Ascending aorta (tissue), 2 donors: ENCODE measurements at regions not wholly inside any gene's neighbourhood (a gene's known extent, or its start where the extent isn't known, plus 50 kb on each side); places are given as distances from the start of the nearest gene placed in this dataset.

Experiments
- DNase-seq, 2 donors: peaks; one replicate each; pipeline ENCODE4 v3.0.0-alpha.2; 2019; ENCODE audit warnings: low spot score in 2 of 2
- H3K27ac ChIP-seq, 2 donors: fragments of 200-600 bp; sonication (generic); one replicate each; pipeline ENCODE4 v1.5.1; 2016 to 2017; ENCODE audit warnings: mild to moderate bottlenecking in 1 of 2
- H3K27me3 ChIP-seq: fragments of 200-600 bp; sonication (generic); one replicate; pipeline ENCODE4 v1.5.1; 2017
- H3K36me3 ChIP-seq, 2 donors: fragments of 200-600 bp; sonication (generic); one replicate each; pipeline ENCODE4 v1.5.1; 2016
- H3K4me1 ChIP-seq, 2 donors: fragments of 200-600 bp; sonication (generic); one replicate each; pipeline ENCODE4 v1.5.1; 2016 to 2017; ENCODE audit warnings: mild to moderate bottlenecking in 1 of 2
- H3K4me3 ChIP-seq, 2 donors: fragments of 200-600 bp; sonication (generic); one replicate each; pipeline ENCODE4 v1.5.1; 2016 to 2017; ENCODE audit warnings: mild to moderate bottlenecking in 1 of 2
- H3K9me3 ChIP-seq, 2 donors: fragments of 200-600 bp; sonication (generic); one replicate each; pipeline ENCODE4 v1.5.1; 2016
- intact Hi-C: fragments of 100-400 bp; cut with DNase I; formaldehyde crosslinking; loops from one replicate; pipeline ENCODE4 v1.15.1; 2023
- TF ChIP-seq, protein P1 (sequence below), 3 experiments: fragments of 200-600 bp in 2 of 3; fragments of 450-650 bp in 1 of 3; sonication (generic) in 2 of 3; IDR thresholded peaks; one replicate each; pipeline ENCODE4 v1.5.1; 2016 to 2019; ENCODE audit warnings: antibody characterized with exemption in 3 of 3, mild to moderate bottlenecking in 1 of 3, moderate library complexity in 1 of 3

DNA sequence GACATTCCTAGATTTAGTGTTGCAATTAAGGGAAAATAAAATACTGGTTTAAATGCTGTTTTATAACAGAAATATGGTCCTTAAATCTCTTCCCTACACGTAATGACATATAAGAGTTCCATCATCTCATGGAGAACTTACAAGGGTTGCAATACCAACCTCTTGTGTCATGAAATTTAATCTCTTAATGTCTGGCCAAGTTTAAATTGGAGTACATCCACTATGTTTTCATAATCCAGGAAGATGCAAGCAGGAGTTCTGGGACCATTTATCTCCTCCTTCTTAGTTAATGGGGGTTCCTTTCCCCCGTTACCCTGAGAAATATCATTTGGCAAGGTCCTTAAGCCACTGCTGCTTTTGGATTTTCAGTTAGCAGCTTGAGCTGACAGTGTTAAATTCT lies 126.0 kb upstream of the ACVR2A start:
- intact Hi-C loops = no loop called here
- Histone ChIP-seq H3K36me3 (no peaks in the 10 kb centered on the region), H3K27ac (no peak overlapping the region), H3K4me1 (no peaks in the 10 kb centered on the region), H3K9me3 (no peaks in the 10 kb centered on the region), H3K4me3 (no peak overlapping the region), H3K27me3 (no peaks in the 10 kb centered on the region)
- no peak for DNase-seq
- TF ChIP-seq, protein P1, sequence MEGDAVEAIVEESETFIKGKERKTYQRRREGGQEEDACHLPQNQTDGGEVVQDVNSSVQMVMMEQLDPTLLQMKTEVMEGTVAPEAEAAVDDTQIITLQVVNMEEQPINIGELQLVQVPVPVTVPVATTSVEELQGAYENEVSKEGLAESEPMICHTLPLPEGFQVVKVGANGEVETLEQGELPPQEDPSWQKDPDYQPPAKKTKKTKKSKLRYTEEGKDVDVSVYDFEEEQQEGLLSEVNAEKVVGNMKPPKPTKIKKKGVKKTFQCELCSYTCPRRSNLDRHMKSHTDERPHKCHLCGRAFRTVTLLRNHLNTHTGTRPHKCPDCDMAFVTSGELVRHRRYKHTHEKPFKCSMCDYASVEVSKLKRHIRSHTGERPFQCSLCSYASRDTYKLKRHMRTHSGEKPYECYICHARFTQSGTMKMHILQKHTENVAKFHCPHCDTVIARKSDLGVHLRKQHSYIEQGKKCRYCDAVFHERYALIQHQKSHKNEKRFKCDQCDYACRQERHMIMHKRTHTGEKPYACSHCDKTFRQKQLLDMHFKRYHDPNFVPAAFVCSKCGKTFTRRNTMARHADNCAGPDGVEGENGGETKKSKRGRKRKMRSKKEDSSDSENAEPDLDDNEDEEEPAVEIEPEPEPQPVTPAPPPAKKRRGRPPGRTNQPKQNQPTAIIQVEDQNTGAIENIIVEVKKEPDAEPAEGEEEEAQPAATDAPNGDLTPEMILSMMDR (IDR thresholded peaks at IDR 0.05) = no peak

DNA sequence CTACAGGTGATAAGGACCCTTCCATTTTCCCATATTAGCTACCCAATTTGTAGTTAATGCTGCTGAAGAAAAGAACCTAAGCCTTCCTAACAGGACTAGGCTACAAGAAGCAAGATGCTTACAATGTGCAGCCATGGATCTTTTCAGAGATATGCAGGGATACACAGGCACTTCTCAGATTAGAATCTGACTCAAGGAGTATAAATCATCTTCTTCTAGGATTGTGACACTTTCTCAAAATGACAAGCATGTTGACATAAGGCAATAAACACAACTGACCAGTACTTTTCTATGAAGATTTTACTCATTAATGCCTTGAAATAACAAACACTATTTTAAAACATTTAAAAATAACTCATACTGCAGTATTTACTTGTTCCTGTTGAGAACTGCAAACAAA lies 127.9 kb upstream of the ACVR2A start:
- no peaks in the 10 kb centered on the region for H3K36me3 ChIP-seq
- no peak for DNase-seq
- no peak overlapping the region for H3K27ac ChIP-seq
- H3K4me1 ChIP-seq = no peaks in the 10 kb centered on the region
- intact Hi-C loops = no loop called here
- no peak overlapping the region for H3K4me3 ChIP-seq
- H3K27me3 ChIP-seq = no peaks in the 10 kb centered on the region
- no peaks in the 10 kb centered on the region for H3K9me3 ChIP-seq
- TF ChIP-seq, protein P1 (IDR thresholded peaks at IDR 0.05) = no peak

DNA sequence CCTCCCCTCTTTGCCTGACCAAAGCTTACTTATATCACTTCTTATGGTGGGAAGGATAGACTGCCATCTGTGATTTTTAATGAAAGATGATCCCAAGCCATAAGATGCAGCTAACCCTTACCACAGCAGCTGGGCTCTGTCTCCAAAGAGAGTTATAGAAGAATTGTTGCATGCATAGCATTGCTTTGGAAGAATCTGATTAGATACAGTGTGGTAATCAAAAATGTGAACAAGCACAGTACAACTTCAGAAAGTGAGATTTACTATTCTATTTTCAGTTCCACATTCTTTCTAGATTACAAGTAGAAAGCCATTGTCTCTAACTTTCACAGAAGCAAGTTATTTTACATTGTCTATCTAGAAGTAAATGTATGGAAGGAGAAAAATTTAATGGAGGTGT lies 129.0 kb upstream of the ACVR2A start:
- Histone ChIP-seq H3K9me3 (no peaks in the 10 kb centered on the region), H3K36me3 (no peaks in the 10 kb centered on the region), H3K27ac (no peak overlapping the region), H3K27me3 (no peaks in the 10 kb centered on the region), H3K4me1 (no peaks in the 10 kb centered on the region), H3K4me3 (no peak overlapping the region)
- no peak for DNase-seq
- TF ChIP-seq, protein P1 (IDR thresholded peaks at IDR 0.05) = no peak
- intact Hi-C loops = no loop called here

DNA sequence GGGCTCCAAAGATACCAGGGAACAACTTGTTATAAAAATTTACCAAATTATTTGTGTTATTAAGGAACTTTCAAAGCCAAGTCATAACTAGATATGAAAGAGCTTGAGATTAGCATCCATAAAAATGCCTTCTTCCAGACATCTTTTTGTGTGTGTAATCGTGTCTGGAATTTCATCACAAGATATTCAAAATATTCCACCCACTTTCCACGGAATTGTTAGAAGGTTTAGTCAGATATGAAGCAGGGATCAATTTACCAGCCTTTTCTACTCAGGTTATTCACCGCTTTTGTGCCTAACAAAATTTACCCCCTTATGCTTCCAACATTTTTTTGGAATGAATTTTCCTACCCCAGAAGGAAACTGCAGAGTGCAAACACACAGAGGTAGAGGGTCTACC lies 130.2 kb upstream of the ACVR2A start:
- H3K36me3 ChIP-seq = no peaks in the 10 kb centered on the region
- intact Hi-C loops = no loop called here
- TF ChIP-seq, protein P1 (IDR thresholded peaks at IDR 0.05) = no peak
- no peaks in the 10 kb centered on the region for H3K9me3 ChIP-seq
- no peaks in the 10 kb centered on the region for H3K27me3 ChIP-seq
- no peak overlapping the region for H3K4me3 ChIP-seq
- DNase-seq = no peak
- no peaks in the 10 kb centered on the region for H3K4me1 ChIP-seq
- H3K27ac ChIP-seq = no peak overlapping the region

DNA sequence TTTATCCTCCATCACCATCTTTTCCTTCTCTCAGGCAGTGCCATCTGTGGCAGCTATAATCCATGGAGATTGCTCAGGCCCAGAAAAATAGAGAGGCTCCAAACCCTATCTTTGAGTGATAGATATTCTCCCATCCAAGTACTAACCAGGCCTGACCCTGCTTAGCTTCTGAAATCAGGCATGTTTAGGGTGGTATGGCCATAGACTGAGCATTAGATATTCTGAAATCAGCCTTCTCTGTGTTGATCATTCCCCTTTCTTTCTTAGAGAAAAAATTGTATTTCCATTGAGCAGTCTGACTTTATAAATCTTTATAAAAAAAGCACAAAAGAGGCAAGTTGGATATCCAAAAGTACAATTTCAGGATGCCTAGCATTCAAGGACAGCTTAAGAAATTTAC lies 131.5 kb upstream of the ACVR2A start:
- DNase-seq = no peak
- intact Hi-C loops = no loop called here
- Histone ChIP-seq H3K27me3 (no peaks in the 10 kb centered on the region), H3K4me1 (no peaks in the 10 kb centered on the region), H3K27ac (no peak overlapping the region), H3K36me3 (no peaks in the 10 kb centered on the region), H3K9me3 (no peaks in the 10 kb centered on the region), H3K4me3 (no peak overlapping the region)
- TF ChIP-seq, protein P1 (IDR thresholded peaks at IDR 0.05) = no peak

DNA sequence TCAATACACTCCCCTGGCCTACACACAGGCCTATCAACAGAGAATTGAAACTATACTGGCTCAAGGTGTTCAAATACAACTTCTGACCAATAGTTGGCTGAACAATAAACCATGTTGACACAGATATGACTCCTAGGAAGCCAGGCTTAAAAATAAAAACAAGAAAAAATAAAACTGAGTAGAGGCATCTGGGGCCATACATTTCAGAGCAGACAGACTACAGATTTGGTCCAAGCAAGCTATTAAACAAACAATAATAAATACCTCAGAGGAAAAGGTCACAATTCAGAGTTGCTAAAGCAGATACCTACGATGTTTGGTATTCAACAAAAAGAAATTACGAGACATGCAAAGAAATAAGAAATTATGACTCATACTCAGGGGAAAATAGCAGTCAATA lies 132.8 kb upstream of the ACVR2A start:
- DNase-seq = no peak
- H3K4me3 ChIP-seq = no peak overlapping the region
- intact Hi-C loops = no loop called here
- no peaks in the 10 kb centered on the region for H3K36me3 ChIP-seq
- H3K4me1 ChIP-seq = no peaks in the 10 kb centered on the region
- no peaks in the 10 kb centered on the region for H3K9me3 ChIP-seq
- H3K27ac ChIP-seq = no peak overlapping the region
- TF ChIP-seq, protein P1 (IDR thresholded peaks at IDR 0.05) = no peak
- no peaks in the 10 kb centered on the region for H3K27me3 ChIP-seq
